ENCODE measurements at regions not wholly inside any gene's neighbourhood (a gene's known extent, or its start where the extent isn't known, plus 50 kb on each side); places are given as distances from the start of the nearest gene placed in this dataset.

GRCh38 chr14:38973083-38973700 is 129.8 kb downstream of the SEC23A start:
- no peak overlapping the region for H3K4me3 ChIP-seq (ENCODE audit: low read depth, low read length)
- TF ChIP-seq CTCF (IDR thresholded peaks at IDR 0.05; ENCODE audit: insufficient read depth, low read length, missing control alignments): no peak
- no peak for DNase-seq (ENCODE audit: low read depth, low spot score)
- ChIA-PET POLR2A (no interaction called here), CTCF (no interaction called here)

GRCh38 chr14:38972511-38972910 is 130.5 kb downstream of the SEC23A start:
- ChIA-PET CTCF (no interaction called here), POLR2A (no interaction called here)
- H3K4me3 ChIP-seq (ENCODE audit: low read depth, low read length): no peak overlapping the region
- no peak for TF ChIP-seq CTCF (IDR thresholded peaks at IDR 0.05; ENCODE audit: insufficient read depth, low read length, missing control alignments)
- DNase-seq (ENCODE audit: low read depth, low spot score): no peak

- CTCF ChIA-PET: no interaction called here
- no peak for DNase-seq (ENCODE audit: low read depth, low spot score)
- no peak for TF ChIP-seq CTCF (IDR thresholded peaks at IDR 0.05; ENCODE audit: insufficient read depth, low read length, missing control alignments)
- no peak overlapping the region for H3K4me3 ChIP-seq (ENCODE audit: low read depth, low read length)
- POLR2A ChIA-PET: no interaction called here
Measured at GRCh38 chr14:38971258-38971921, 131.6 kb downstream of the SEC23A start.

GRCh38 chr14:38964630-38965029 is 138.4 kb downstream of the SEC23A start:
- TF ChIP-seq CTCF (IDR thresholded peaks at IDR 0.05; ENCODE audit: insufficient read depth, low read length, missing control alignments): no peak
- ChIA-PET CTCF (no interaction called here), POLR2A (no interaction called here)
- DNase-seq (ENCODE audit: low read depth, low spot score): peak; percentile 23
- H3K4me3 ChIP-seq (ENCODE audit: low read depth, low read length): no peak overlapping the region

GRCh38 chr14:38960946-38961531 is 142.0 kb downstream of the SEC23A start:
- no peak overlapping the region for H3K4me3 ChIP-seq (ENCODE audit: low read depth, low read length)
- CTCF ChIA-PET: interaction anchor here (1.0 kb wide), 1 partner anchor 54 kb away, joined by 3 read pairs; no protein-coding TSS in a partner anchor
- POLR2A ChIA-PET: no interaction called here
- no peak for DNase-seq (ENCODE audit: low read depth, low spot score)
- TF ChIP-seq CTCF (IDR thresholded peaks at IDR 0.05; ENCODE audit: insufficient read depth, low read length, missing control alignments): no peak

- ChIA-PET POLR2A (no interaction called here), CTCF (no interaction called here)
- DNase-seq (ENCODE audit: low read depth, low spot score): no peak
- no peak overlapping the region for H3K4me3 ChIP-seq (ENCODE audit: low read depth, low read length)
- no peak for TF ChIP-seq CTCF (IDR thresholded peaks at IDR 0.05; ENCODE audit: insufficient read depth, low read length, missing control alignments)
Measured at GRCh38 chr14:38959021-38959420, 144.0 kb downstream of the SEC23A start.
